ENCODE measurements at regions not wholly inside any gene's neighbourhood (a gene's known extent, or its start where the extent isn't known, plus 50 kb on each side); places are given as distances from the start of the nearest gene placed in this dataset.
"Not testable (repeated sequence)": the region's sequence is repeated elsewhere in the genome, so short reads cannot be mapped to it uniquely, and the experiment has no call there.

- no peak for DNase-seq
Measured at GRCh38 chr2:59851836-59852475, 701.5 kb downstream of the BCL11A start.

- DNase-seq = no peak
Measured at GRCh38 chr2:59850554-59850953, 702.9 kb downstream of the BCL11A start.

GRCh38 chr2:59833941-59834340 is 719.5 kb downstream of the BCL11A start:
- no peak for DNase-seq

GRCh38 chr2:59830601-59831000 is 722.9 kb downstream of the BCL11A start:
- DNase-seq = no peak

DNA sequence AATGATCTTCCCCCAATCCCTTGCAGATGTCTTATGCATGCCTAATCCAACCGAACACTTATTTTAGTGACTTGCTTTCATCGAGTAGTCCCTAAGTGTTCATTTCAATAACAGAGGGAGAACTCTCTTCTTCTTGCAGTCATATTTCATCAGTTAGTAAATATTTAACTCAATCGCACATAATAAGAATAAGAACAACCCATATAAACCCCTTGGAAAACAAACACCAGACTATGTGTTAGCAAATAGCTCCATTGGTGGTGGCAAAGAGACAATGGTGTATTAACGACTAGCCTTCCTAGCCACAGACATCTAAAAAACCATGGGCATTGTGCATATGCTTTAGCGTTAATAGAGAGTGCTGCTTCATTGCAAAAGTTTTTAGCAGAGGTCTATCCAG is 725.8 kb downstream of the BCL11A start:
- DNase-seq = no peak

DNA sequence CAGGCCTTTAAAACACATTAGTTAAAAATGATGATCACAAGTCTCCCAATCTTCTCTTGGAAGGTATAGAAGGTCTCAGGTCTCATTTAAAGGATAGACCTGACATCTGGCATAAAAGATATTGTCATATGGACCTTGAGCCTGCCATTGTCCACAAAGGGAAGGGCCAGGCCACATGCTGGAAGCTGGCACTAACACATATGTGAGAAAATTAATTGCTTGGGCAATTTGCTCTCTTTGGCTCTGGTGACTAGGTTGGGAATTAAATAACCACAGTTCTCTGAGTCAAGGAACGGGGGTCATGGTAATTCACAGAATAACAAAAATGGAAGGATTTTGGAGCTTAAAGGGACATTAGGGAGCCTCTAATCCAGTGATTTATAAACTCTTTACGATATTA is 727.3 kb downstream of the BCL11A start:
- no peak for DNase-seq

DNA sequence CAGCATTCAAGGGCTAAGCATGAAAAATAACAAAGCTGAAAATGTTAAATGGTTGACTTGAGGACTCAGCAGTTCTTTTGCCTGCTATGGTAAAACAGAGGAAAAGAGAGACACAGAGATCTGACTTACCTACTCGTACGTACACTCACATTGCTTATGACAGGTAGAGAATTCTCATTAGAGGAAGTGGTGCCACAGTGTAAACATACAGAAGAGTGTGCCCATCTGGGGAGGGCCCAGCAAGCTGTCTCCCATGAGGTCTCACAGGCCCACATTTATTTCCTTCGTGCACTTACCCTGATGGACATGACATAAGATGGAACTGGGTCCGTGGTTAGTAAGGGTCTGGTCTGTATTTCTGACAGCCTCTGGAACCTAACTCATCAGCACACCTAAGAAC is 729.1 kb downstream of the BCL11A start:
- DNase-seq = no peak

- DNase-seq = no peak
Measured at GRCh38 chr2:59816075-59816474, 737.4 kb downstream of the BCL11A start.

DNA sequence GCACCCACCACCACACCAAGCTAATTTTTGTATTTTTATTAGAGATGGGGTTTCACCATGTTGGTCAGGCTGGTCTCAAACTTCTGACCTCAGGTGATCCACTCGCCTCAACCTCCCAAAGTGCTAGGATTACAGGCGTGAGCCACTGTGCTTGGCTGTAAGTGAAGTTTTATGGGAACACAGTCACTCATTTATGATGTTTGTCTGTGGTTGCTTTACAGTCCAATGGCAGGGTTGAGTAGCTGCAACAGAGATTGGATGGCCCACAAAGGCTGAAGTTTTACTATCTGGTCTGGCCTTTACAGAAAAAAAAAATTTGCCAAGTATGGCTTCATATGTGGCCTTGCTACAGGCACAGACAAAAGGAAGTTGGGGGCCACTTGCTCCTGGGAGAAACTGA is 743.2 kb downstream of the BCL11A start:
- not testable (repeated sequence) for DNase-seq

DNA sequence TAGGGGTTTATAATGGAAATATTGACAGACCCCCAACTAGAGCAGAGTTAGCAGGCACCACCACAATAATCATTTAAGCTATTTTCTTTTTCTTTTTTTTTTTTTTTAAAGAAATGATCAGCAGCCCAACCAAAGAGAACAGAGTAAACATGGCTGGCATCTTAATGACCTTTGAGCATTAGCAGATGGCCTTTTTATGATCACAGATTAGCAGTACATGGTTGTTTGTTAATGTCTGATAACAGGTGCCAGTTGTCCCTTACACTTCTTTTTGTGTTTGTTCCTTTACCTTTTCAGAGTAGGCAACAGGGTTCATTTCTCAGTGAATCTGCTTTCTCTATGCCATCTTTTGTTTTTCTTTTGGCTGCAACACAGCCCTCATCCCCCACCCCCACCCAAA is 747.0 kb downstream of the BCL11A start:
- DNase-seq = no peak

GRCh38 chr2:59804732-59805131 is 748.7 kb downstream of the BCL11A start:
- no peak for DNase-seq

GRCh38 chr2:59803586-59803985 is 749.9 kb downstream of the BCL11A start:
- no peak for DNase-seq

- DNase-seq = no peak
Measured at GRCh38 chr2:59798687-59799232, 754.7 kb downstream of the BCL11A start.

- no peak for DNase-seq
Measured at GRCh38 chr2:59791004-59791618, 762.3 kb downstream of the BCL11A start.

DNA sequence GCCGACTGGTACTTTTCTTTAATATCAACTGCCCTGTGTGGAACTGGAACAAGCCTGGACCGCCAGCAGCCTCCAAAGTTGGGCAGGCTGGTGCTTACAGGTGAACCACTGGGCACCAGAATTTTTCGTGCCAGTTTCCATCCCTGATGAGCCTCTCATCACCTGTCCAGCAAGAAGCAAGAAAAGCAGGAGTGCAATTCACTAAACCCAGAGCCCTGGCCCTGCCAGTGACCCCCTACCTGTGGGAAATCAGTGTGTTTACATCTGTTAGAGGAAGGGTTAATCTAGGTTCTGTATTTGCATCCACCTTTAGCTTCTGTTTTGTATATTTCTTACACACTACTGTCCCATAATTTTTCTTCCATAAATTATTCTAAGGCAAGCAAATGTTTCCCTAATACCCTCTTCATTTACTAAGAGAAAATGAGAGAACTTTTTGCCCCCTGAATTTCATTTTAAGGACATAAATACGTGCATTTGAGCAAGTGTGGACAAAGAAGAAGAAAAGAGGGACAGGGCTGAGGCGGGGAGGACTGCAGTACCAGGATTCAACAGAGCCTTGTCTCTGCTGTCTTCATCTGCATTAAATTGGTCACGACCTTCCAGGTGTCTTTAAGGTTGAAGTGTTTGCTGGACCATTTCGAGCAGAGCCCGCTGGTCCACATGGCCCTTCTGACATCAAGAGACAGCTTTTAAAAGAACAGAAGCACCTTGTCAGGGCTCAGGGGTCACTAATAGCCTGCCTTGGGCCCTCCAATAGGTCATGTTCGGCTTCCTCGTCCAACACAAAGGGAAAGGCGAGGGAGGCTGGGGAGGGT is 763.1 kb downstream of the BCL11A start:
- no peak for DNase-seq

DNA sequence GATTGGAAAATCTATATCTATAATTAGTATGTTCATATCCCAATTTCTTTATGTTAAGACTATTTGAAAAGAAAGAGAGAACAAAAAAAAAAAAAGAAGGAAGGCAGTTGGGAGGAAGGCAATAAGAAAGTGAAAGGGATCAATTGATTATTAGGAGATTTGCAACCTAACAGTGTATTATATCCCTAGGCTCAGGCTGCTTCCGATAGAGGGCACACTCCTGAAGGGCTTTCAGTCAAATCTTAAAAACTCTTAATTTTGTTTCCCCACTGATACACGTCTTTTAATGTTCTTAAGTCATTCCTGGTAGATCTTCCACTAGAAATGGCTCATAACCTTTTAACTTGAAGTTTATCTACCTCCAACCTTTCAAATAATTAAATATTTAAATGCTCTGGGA is 763.9 kb downstream of the BCL11A start:
- DNase-seq = no peak

GRCh38 chr2:59787095-59787494 is 766.4 kb downstream of the BCL11A start:
- no peak for DNase-seq

DNA sequence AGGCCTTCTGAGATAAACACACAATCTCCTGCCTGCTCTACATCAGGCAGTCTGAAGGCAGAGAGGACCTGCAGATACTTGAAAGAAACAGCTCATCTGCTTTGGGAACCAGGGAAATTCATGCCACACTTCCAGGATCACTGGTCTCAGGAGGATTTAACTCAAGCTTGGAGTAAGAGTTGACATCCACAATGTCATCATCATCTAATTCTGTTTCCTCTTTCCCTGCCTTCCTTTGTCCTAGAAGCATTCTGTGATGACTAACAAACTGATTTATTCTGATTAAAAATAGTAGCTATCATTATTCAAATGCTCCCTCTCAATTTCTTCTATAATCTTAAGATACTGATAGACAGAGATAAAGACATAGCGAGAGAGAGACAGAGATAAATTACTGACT is 766.8 kb downstream of the BCL11A start:
- no peak for DNase-seq

- no peak for DNase-seq
Measured at GRCh38 chr2:59779571-59779970, 773.9 kb downstream of the BCL11A start.

- no peak for DNase-seq
Measured at GRCh38 chr2:59777120-59777519, 776.3 kb downstream of the BCL11A start.

DNA sequence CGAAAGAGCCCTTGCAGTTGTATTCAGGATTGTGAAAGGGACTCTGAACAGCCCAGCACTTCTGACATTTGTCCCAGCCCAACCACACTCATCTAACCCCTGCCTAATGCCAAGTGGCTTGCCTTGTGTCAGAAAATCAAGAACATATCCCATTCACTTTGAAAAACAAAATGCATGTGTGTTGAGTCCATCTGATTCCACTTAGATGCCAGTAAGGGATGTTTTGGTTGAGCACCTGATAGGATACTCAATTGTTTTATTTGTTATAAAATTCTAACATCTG is 776.8 kb downstream of the BCL11A start:
- no peak for DNase-seq

GRCh38 chr2:59774821-59775433 is 778.5 kb downstream of the BCL11A start:
- DNase-seq = no peak

DNA sequence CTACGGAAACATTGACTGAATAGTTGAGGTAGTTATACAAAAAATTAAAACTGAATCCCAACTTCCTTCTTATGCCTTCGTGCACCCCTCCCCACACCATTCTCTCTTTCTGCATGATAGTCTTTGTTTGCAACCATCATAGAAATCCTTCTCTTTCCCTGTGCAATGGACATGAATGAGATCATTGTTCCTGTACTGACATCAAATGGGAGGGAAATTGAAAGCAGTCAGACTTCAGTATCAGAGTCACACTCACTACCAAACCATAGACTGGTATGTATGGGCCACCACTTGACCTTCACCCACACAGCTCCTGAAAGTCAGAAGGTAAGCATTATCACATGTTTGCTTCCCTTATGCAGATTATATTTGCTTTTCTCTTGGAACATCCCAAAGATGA is 782.8 kb downstream of the BCL11A start:
- DNase-seq = no peak

GRCh38 chr2:59761966-59762365 is 791.5 kb downstream of the BCL11A start:
- no peak for DNase-seq

All from CD4-positive, alpha-beta T cell treated with Interleukin-15 for 1 hour (primary cell).